Fibroblast of skin of left quadriceps (primary cell): ENCODE measurements at regions not wholly inside any gene's neighbourhood (a gene's known extent, or its start where the extent isn't known, plus 50 kb on each side); places are given as distances from the start of the nearest gene placed in this dataset.

Experiments used
- DNase-seq, 2 experiments: peaks; one replicate each; pipeline ENCODE4 v3.0.0-alpha.2; 2013; ENCODE audit warnings: low read depth in 2 of 2

- DNase-seq, result peak; percentile 82 to 83
These were observed 112.0 kb upstream of the KCNN2 start for GRCh38 chr5:114249823-114250222.

- DNase-seq, result no peak
These were observed 111.3 kb upstream of the KCNN2 start for GRCh38 chr5:114250536-114250935.

- no peak for DNase-seq
These were observed 109.6 kb upstream of the KCNN2 start for GRCh38 chr5:114252226-114252625.

- no peak for DNase-seq
These were observed 106.6 kb upstream of the KCNN2 start for GRCh38 chr5:114255260-114255659.

- DNase-seq, result no peak
These were observed 99.9 kb upstream of the KCNN2 start for GRCh38 chr5:114261989-114262388.

GRCh38 chr5:114265432-114266060 lies 96.3 kb upstream of the KCNN2 start:
- DNase-seq, result no peak

- DNase-seq, result no peak
These were observed 95.5 kb upstream of the KCNN2 start for GRCh38 chr5:114266374-114266773.

- DNase-seq, result no peak
These were observed 65.7 kb upstream of the KCNN2 start for GRCh38 chr5:114296191-114296590.

- DNase-seq, result no peak
These were observed 64.0 kb upstream of the KCNN2 start for GRCh38 chr5:114297915-114298314.

GRCh38 chr5:114305402-114306207 lies 56.3 kb upstream of the KCNN2 start:
- peak; percentile 18 to 34 for DNase-seq

GRCh38 chr5:114308017-114308416 lies 53.9 kb upstream of the KCNN2 start:
- DNase-seq, result no peak

- no peak for DNase-seq
These were observed 53.4 kb upstream of the KCNN2 start for GRCh38 chr5:114308508-114308907.

- no peak for DNase-seq
These were observed 51.2 kb upstream of the KCNN2 start for GRCh38 chr5:114310666-114311065.

- no peak for DNase-seq
These were observed 50.6 kb upstream of the KCNN2 start for GRCh38 chr5:114311281-114311680.

GRCh38 chr5:114311968-114312367 lies 49.9 kb upstream of the KCNN2 start:
- no peak for DNase-seq
